PFSK-1 (cell line): ENCODE measurements at regions not wholly inside any gene's neighbourhood (a gene's known extent, or its start where the extent isn't known, plus 50 kb on each side); places are given as distances from the start of the nearest gene placed in this dataset.

Experiments used
- FOXP2 ChIP-seq: optimal IDR thresholded peaks from 2 replicates; pipeline ENCODE3; 2011; ENCODE audit warnings: borderline replicate concordance, control low read depth, inconsistent platforms; ENCODE audit not compliant: insufficient read depth; ENCODE audit errors: extremely low read length, extremely low read depth
- POLR2AphosphoS5 ChIP-seq: IDR thresholded peaks from 2 replicates; pipeline ENCODE4 v1.6.1; 2012; ENCODE audit warnings: low read depth, mild to moderate bottlenecking, control low read depth, low read length, moderate library complexity
- SIN3A ChIP-seq: IDR thresholded peaks from 2 replicates; pipeline ENCODE4 v1.6.1; 2012; ENCODE audit warnings: mild to moderate bottlenecking, low read length, moderate library complexity, borderline replicate concordance; ENCODE audit not compliant: insufficient read depth
- TAF1 ChIP-seq: IDR thresholded peaks from 2 replicates; pipeline ENCODE4 v1.6.1; 2012; ENCODE audit warnings: low read length, control low read depth, borderline replicate concordance; ENCODE audit not compliant: insufficient read depth

DNA sequence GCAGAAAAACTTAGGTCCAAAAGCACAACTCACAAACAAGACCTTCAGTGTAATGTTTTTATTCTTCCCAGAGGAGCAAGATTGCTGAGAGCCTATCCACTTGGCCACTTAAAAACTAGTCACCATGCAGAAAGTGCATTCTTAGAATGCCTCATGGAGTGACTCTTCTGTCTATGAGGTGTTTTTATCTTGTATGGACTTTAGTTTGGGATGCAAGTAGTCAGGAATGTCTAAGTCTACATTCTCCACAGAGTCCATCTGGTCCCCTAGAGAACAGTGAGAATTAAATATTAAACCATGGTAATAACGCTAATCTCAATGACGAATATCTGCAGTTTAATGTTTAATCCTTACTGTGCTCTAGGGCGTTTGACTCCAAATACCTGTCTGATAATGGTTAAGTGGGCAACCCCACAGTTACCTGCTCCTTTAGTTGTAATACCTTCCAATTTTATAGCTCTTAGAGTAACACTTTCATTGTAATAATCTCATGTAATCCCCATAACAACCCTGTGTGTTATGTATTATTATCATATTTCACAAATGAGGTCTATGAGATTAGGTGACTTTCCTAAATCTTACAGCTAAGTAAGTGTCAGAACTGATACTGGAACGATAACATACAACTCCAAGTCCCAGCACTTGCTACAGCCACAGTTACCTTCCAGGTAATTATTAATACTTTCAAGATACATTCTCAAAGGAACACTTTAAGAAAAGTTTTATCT lies 235.6 kb upstream of the JADE1 start:
- TF ChIP-seq POLR2AphosphoS5 (no peak), SIN3A (no peak), FOXP2 (no peak), TAF1 (no peak)
